ENCODE measurements at regions not wholly inside any gene's neighbourhood (a gene's known extent, or its start where the extent isn't known, plus 50 kb on each side); places are given as distances from the start of the nearest gene placed in this dataset.

DNA sequence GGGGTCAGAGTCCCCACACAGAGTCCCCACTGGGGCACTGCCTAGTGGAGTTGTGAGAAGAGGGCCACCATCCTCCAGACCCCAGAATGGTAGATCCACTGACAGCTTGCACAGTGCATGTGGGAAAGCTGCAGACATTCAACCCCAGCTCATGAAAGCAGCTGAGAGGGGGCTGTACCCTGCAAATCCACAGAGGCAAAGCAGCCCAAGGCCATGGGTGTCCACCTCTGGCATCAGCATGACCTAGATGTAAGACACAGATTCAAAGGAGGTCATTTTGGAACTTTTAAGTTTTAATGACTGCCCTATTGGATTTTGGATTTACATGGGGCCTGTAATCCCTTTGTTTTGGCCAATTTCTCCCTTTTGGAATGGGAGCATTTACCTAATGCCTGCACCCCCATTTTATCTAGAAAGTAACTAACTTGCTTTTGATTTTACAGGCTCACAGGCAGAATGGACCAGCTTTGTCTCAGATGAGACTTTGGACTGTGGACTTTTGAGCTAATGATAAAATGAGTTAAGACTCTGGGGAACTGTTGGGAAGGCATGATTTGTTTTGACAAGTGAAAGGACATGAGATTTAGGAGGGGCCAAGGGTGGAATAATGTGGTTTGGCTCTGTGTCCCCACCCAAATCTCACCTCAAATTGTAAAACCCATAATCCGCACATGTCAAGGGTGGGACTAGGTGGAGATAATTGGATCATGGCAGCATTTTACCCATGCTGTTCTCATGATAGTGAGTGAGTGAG lies 56.3 kb upstream of the ITGA1 start:
- WGBS, 3 donors: 89 to 94% (median 94%) methylated on average over 1 of the region's 1 CpG

GRCh38 chr5:52734557-52734956 lies 53.2 kb upstream of the ITGA1 start:
- DNase-seq: no peak
- no peak overlapping the region for H3K4me3 ChIP-seq
- H3K27ac ChIP-seq: no peak overlapping the region
- no peak for ATAC-seq
- no peaks in the 10 kb centered on the region for H3K9me3 ChIP-seq
- TF ChIP-seq CTCF (IDR thresholded peaks at IDR 0.05): no peak
- no peaks in the 10 kb centered on the region for H3K27me3 ChIP-seq (ENCODE audit: insufficient read depth in 3 of 3, low read length in 2 of 3)
- H3K4me1 ChIP-seq: no peaks in the 10 kb centered on the region
- WGBS, 3 donors: 90 to 97% (median 92%) methylated on average over 1 of the region's 1 CpG
- intact Hi-C loops (cut with DNase I): no loop called here
- H3K36me3 ChIP-seq (ENCODE audit: insufficient read depth in 1 of 2, low read depth in 1 of 2): no peaks in the 10 kb centered on the region

More for the DNA sequence above, 56.3 kb upstream of the ITGA1 start:
- TF ChIP-seq CTCF (IDR thresholded peaks at IDR 0.05): no peak
- DNase-seq (no peak), ATAC-seq (no peak)
- Histone ChIP-seq H3K27me3 (ENCODE audit: insufficient read depth in 3 of 3, low read length in 2 of 3) (no peaks in the 10 kb centered on the region), H3K36me3 (ENCODE audit: insufficient read depth in 1 of 2, low read depth in 1 of 2) (no peaks in the 10 kb centered on the region), H3K9me3 (no peaks in the 10 kb centered on the region), H3K4me3 (no peak overlapping the region), H3K4me1 (no peaks in the 10 kb centered on the region), H3K27ac (no peak overlapping the region)
- intact Hi-C loops (cut with DNase I): no loop called here

DNA sequence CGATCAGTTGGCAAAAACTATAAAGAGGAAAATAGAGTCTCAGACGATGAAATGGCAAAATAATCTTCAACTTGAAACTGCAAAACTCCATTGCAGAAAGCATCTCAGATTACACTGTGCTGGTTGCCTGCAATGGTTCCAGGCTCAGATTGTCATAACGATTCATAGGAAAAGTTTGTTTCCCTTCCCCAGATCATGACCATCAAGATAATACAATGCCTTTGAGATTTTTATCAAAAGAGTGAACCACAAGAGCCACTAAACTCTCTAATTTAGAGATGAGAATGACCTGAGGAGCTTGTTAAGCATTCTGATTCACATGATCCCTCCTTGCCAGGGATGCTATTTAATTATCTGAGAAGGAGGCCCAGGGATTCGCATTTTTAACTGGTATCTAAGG lies 52.6 kb upstream of the ITGA1 start:
- Histone ChIP-seq H3K9me3 (no peaks in the 10 kb centered on the region), H3K27me3 (ENCODE audit: insufficient read depth in 3 of 3, low read length in 2 of 3) (no peaks in the 10 kb centered on the region), H3K27ac (no peak overlapping the region), H3K4me1 (no peaks in the 10 kb centered on the region), H3K36me3 (ENCODE audit: insufficient read depth in 1 of 2, low read depth in 1 of 2) (no peaks in the 10 kb centered on the region), H3K4me3 (no peak overlapping the region)
- ATAC-seq (no peak), DNase-seq (no peak)
- 53 to 57% (median 53%) methylated on average over 4 of the region's 4 CpGs for WGBS, 3 donors
- TF ChIP-seq CTCF (IDR thresholded peaks at IDR 0.05): no peak
- intact Hi-C loops (cut with DNase I): no loop called here

Data from psoas muscle (tissue), 7 donors.